KMS-11 (cell line): ENCODE measurements at regions not wholly inside any gene's neighbourhood (a gene's known extent, or its start where the extent isn't known, plus 50 kb on each side); places are given as distances from the start of the nearest gene placed in this dataset.

Experiments
- H2AFZ ChIP-seq: fragments of 200-600 bp; sonication (generic); 2 replicates; pipeline ENCODE4 v1.6.1; 2016; ENCODE audit warnings: antibody characterized with exemption, mixed run types, low read depth
- H3K27ac ChIP-seq: fragments of 200-600 bp; sonication (generic); 2 replicates; pipeline ENCODE4 v1.6.1; 2016; ENCODE audit warnings: mild to moderate bottlenecking, mixed run types
- H3K27me3 ChIP-seq: fragments of 200-600 bp; sonication (generic); 2 replicates; pipeline ENCODE4 v1.6.1; 2017; ENCODE audit warnings: mild to moderate bottlenecking, low read depth, mixed run types, moderate library complexity; ENCODE audit not compliant: insufficient read depth
- H3K36me3 ChIP-seq: fragments of 200-600 bp; sonication (generic); 2 replicates; pipeline ENCODE4 v1.6.1; 2017; ENCODE audit warnings: mild to moderate bottlenecking, mixed run types; ENCODE audit not compliant: insufficient read depth
- H3K4me1 ChIP-seq: fragments of 200-600 bp; sonication (generic); 2 replicates; pipeline ENCODE4 v1.6.1; 2016; ENCODE audit warnings: mild to moderate bottlenecking, low read depth, mixed run types; ENCODE audit not compliant: poor library complexity, severe bottlenecking
- H3K4me2 ChIP-seq: fragments of 200-600 bp; sonication (generic); 2 replicates; pipeline ENCODE4 v1.7.0; 2016; ENCODE audit warnings: mild to moderate bottlenecking, mixed run types
- H3K4me3 ChIP-seq: fragments of 200-600 bp; sonication (generic); IDR thresholded peaks from 2 replicates; pipeline ENCODE4 v1.6.1; 2017; ENCODE audit warnings: low read depth, low read length, mixed read lengths; ENCODE audit not compliant: insufficient read depth
- H3K79me2 ChIP-seq: fragments of 200-600 bp; sonication (generic); 2 replicates; pipeline ENCODE4 v1.6.1; 2016; ENCODE audit warnings: low read depth, mixed run types; ENCODE audit not compliant: insufficient read depth
- H3K9ac ChIP-seq: fragments of 200-600 bp; sonication (generic); 2 replicates; pipeline ENCODE4 v1.6.1; 2016; ENCODE audit warnings: mild to moderate bottlenecking, mixed run types
- H4K20me1 ChIP-seq: fragments of 200-600 bp; sonication (generic); 2 replicates; pipeline ENCODE4 v1.6.1; 2016; ENCODE audit warnings: mild to moderate bottlenecking, mixed run types; ENCODE audit not compliant: insufficient read depth
- CTCF ChIP-seq: fragments of 200-600 bp; sonication (generic); conservative IDR thresholded peaks from 2 replicates; pipeline ENCODE4 v1.6.1; 2017; ENCODE audit warnings: low read depth, mild to moderate bottlenecking, antibody characterized with exemption, low read length, moderate library complexity, mixed read lengths

GRCh38 chr10:106467506-106467905, 697.0 kb downstream of the SORCS1 start:
- no peaks in the 10 kb centered on the region for H3K36me3 ChIP-seq
- H3K4me1 ChIP-seq: no peaks in the 10 kb centered on the region
- H3K27ac ChIP-seq: no peak overlapping the region
- no peaks in the 10 kb centered on the region for H3K79me2 ChIP-seq
- no peak overlapping the region for H3K9ac ChIP-seq
- no peak overlapping the region for H3K4me2 ChIP-seq
- TF ChIP-seq CTCF: no peak
- H3K27me3 ChIP-seq: no peaks in the 10 kb centered on the region
- H3K4me3 ChIP-seq: no peak overlapping the region
- H4K20me1 ChIP-seq: no peaks in the 10 kb centered on the region
- no peak overlapping the region for H2AFZ ChIP-seq

GRCh38 chr10:106457522-106457921, 707.0 kb downstream of the SORCS1 start:
- no peak for TF ChIP-seq CTCF
- Histone ChIP-seq H3K4me2 (no peak overlapping the region), H4K20me1 (no peaks in the 10 kb centered on the region), H3K4me3 (no peak overlapping the region), H3K79me2 (no peaks in the 10 kb centered on the region), H3K27ac (no peak overlapping the region), H2AFZ (no peak overlapping the region), H3K27me3 (no peaks in the 10 kb centered on the region), H3K9ac (no peak overlapping the region), H3K4me1 (no peaks in the 10 kb centered on the region), H3K36me3 (no peaks in the 10 kb centered on the region)

GRCh38 chr10:106454233-106454632, 710.3 kb downstream of the SORCS1 start:
- H3K4me3 ChIP-seq: no peak overlapping the region
- no peaks in the 10 kb centered on the region for H3K4me1 ChIP-seq
- H3K9ac ChIP-seq: no peak overlapping the region
- H3K27ac ChIP-seq: no peak overlapping the region
- H3K79me2 ChIP-seq: no peaks in the 10 kb centered on the region
- no peak for TF ChIP-seq CTCF
- no peaks in the 10 kb centered on the region for H3K27me3 ChIP-seq
- no peaks in the 10 kb centered on the region for H3K36me3 ChIP-seq
- H4K20me1 ChIP-seq: no peaks in the 10 kb centered on the region
- no peak overlapping the region for H3K4me2 ChIP-seq
- H2AFZ ChIP-seq: no peak overlapping the region

GRCh38 chr10:106450966-106451365, 713.5 kb downstream of the SORCS1 start:
- no peak overlapping the region for H3K4me2 ChIP-seq
- H3K4me3 ChIP-seq: no peak overlapping the region
- H3K9ac ChIP-seq: no peak overlapping the region
- no peak for TF ChIP-seq CTCF
- H3K27me3 ChIP-seq: no peaks in the 10 kb centered on the region
- H3K79me2 ChIP-seq: no peaks in the 10 kb centered on the region
- no peak overlapping the region for H2AFZ ChIP-seq
- H4K20me1 ChIP-seq: no peaks in the 10 kb centered on the region
- no peaks in the 10 kb centered on the region for H3K4me1 ChIP-seq
- H3K36me3 ChIP-seq: no peaks in the 10 kb centered on the region
- H3K27ac ChIP-seq: no peak overlapping the region

GRCh38 chr10:106446920-106447319, 717.6 kb downstream of the SORCS1 start:
- no peak overlapping the region for H3K4me2 ChIP-seq
- H3K27ac ChIP-seq: no peak overlapping the region
- no peak overlapping the region for H3K4me3 ChIP-seq
- no peaks in the 10 kb centered on the region for H3K79me2 ChIP-seq
- no peaks in the 10 kb centered on the region for H4K20me1 ChIP-seq
- H3K27me3 ChIP-seq: no peaks in the 10 kb centered on the region
- no peak overlapping the region for H2AFZ ChIP-seq
- no peak overlapping the region for H3K9ac ChIP-seq
- no peaks in the 10 kb centered on the region for H3K36me3 ChIP-seq
- no peaks in the 10 kb centered on the region for H3K4me1 ChIP-seq
- no peak for TF ChIP-seq CTCF
